Fibroblast of skin of left quadriceps (primary cell): ENCODE measurements at regions not wholly inside any gene's neighbourhood (a gene's known extent, or its start where the extent isn't known, plus 50 kb on each side); places are given as distances from the start of the nearest gene placed in this dataset.
A peak's percentile ranks its signal among the peaks of the same experiment; 100 is the strongest.

Experiments
- DNase-seq, 2 experiments: peaks; one replicate each; pipeline ENCODE4 v3.0.0-alpha.2; 2013; ENCODE audit warnings: low read depth in 2 of 2

GRCh38 chr2:6728156-6728555 lies 137.6 kb downstream of the CMPK2 start:
- DNase-seq, result no peak

GRCh38 chr2:6730003-6730402 lies 135.7 kb downstream of the CMPK2 start:
- DNase-seq, result no peak

- no peak for DNase-seq
Measured at GRCh38 chr2:6730649-6731532, 134.8 kb downstream of the CMPK2 start.

GRCh38 chr2:6739547-6739946 lies 126.2 kb downstream of the CMPK2 start:
- no peak for DNase-seq

- DNase-seq, result no peak
Measured at GRCh38 chr2:6741229-6741628, 124.5 kb downstream of the CMPK2 start.

- no peak for DNase-seq
Measured at GRCh38 chr2:6744038-6744437, 121.7 kb downstream of the CMPK2 start.

GRCh38 chr2:6747433-6747832 lies 118.3 kb downstream of the CMPK2 start:
- DNase-seq, result no peak

- DNase-seq, result no peak
Measured at GRCh38 chr2:6748406-6749067, 117.2 kb downstream of the CMPK2 start.

- peak in 1 of 2 experiments; percentile 23 for DNase-seq
Measured at GRCh38 chr2:6749962-6750361, 115.7 kb downstream of the CMPK2 start.

- no peak for DNase-seq
Measured at GRCh38 chr2:6750411-6751158, 115.1 kb downstream of the CMPK2 start.

- DNase-seq, result no peak
Measured at GRCh38 chr2:6754419-6754818, 111.3 kb downstream of the CMPK2 start.

GRCh38 chr2:6755456-6755855 lies 110.3 kb downstream of the CMPK2 start:
- no peak for DNase-seq

GRCh38 chr2:6757215-6757614 lies 108.5 kb downstream of the CMPK2 start:
- no peak for DNase-seq

GRCh38 chr2:6759689-6760088 lies 106.0 kb downstream of the CMPK2 start:
- DNase-seq, result no peak

- DNase-seq, result no peak
Measured at GRCh38 chr2:6760132-6760531, 105.6 kb downstream of the CMPK2 start.

GRCh38 chr2:6764968-6765723 lies 100.6 kb downstream of the CMPK2 start:
- no peak for DNase-seq

GRCh38 chr2:6769346-6769745 lies 96.4 kb downstream of the CMPK2 start:
- DNase-seq, result no peak

GRCh38 chr2:6770006-6770405 lies 95.7 kb downstream of the CMPK2 start:
- DNase-seq, result no peak

GRCh38 chr2:6771634-6772611 lies 93.8 kb downstream of the CMPK2 start:
- no peak for DNase-seq

GRCh38 chr2:6773007-6773693 lies 92.6 kb downstream of the CMPK2 start:
- DNase-seq, result no peak
